GM08714 (cell line): ENCODE measurements at regions not wholly inside any gene's neighbourhood (a gene's known extent, or its start where the extent isn't known, plus 50 kb on each side); places are given as distances from the start of the nearest gene placed in this dataset.
"Not testable (repeated sequence)": the region's sequence is repeated elsewhere in the genome, so short reads cannot be mapped to it uniquely, and the experiment has no call there.

Source experiments
- H3K4me3 ChIP-seq: fragments of 200-500 bp; sonication (Bioruptor generic); 2 replicates; pipeline ENCODE4 v1.5.1; 2014; ENCODE audit warnings: mild to moderate bottlenecking, low read length, inconsistent platforms
- ZNF274 ChIP-seq: IDR thresholded peaks from 2 replicates; pipeline ENCODE4 v1.6.1; 2012; ENCODE audit warnings: mild to moderate bottlenecking, low read depth, low read length

- H3K4me3 ChIP-seq, result no peak overlapping the region
- no peak for TF ChIP-seq ZNF274
Measured at GRCh38 chr3:153843994-153844393, 277.2 kb upstream of the ARHGEF26 start.

GRCh38 chr3:153845311-153845710, 275.9 kb upstream of the ARHGEF26 start:
- no peak for TF ChIP-seq ZNF274
- H3K4me3 ChIP-seq, result no peak overlapping the region

GRCh38 chr3:153848702-153849101, 272.5 kb upstream of the ARHGEF26 start:
- no peak overlapping the region for H3K4me3 ChIP-seq
- TF ChIP-seq ZNF274, result no peak

GRCh38 chr3:153852355-153852754, 268.8 kb upstream of the ARHGEF26 start:
- TF ChIP-seq ZNF274, result no peak
- no peak overlapping the region for H3K4me3 ChIP-seq

GRCh38 chr3:153853163-153853562, 268.0 kb upstream of the ARHGEF26 start:
- no peak overlapping the region for H3K4me3 ChIP-seq
- no peak for TF ChIP-seq ZNF274

- TF ChIP-seq ZNF274, result no peak
Measured at GRCh38 chr3:153855772-153856171, 265.4 kb upstream of the ARHGEF26 start.

GRCh38 chr3:153856932-153857331, 264.3 kb upstream of the ARHGEF26 start:
- H3K4me3 ChIP-seq, result no peak overlapping the region
- TF ChIP-seq ZNF274, result no peak

More at GRCh38 chr3:153855772-153856171, 265.4 kb upstream of the ARHGEF26 start:
- H3K4me3 ChIP-seq, result no peak overlapping the region

GRCh38 chr3:153864793-153865192, 256.4 kb upstream of the ARHGEF26 start:
- TF ChIP-seq ZNF274, result no peak
- no peak overlapping the region for H3K4me3 ChIP-seq

- no peak for TF ChIP-seq ZNF274
- no peak overlapping the region for H3K4me3 ChIP-seq
Measured at GRCh38 chr3:153866901-153867300, 254.3 kb upstream of the ARHGEF26 start.

GRCh38 chr3:153874348-153874747, 246.8 kb upstream of the ARHGEF26 start:
- H3K4me3 ChIP-seq, result not testable (repeated sequence)

- TF ChIP-seq ZNF274, result no peak
- H3K4me3 ChIP-seq, result no peak overlapping the region
Measured at GRCh38 chr3:153880493-153880892, 240.7 kb upstream of the ARHGEF26 start.

- H3K4me3 ChIP-seq, result no peak overlapping the region
Measured at GRCh38 chr3:153881201-153881600, 240.0 kb upstream of the ARHGEF26 start.

GRCh38 chr3:153885359-153885758, 235.8 kb upstream of the ARHGEF26 start:
- H3K4me3 ChIP-seq, result no peak overlapping the region
- TF ChIP-seq ZNF274, result no peak

More at GRCh38 chr3:153881201-153881600, 240.0 kb upstream of the ARHGEF26 start:
- TF ChIP-seq ZNF274, result no peak

- no peak overlapping the region for H3K4me3 ChIP-seq
- TF ChIP-seq ZNF274, result no peak
Measured at GRCh38 chr3:153889905-153890334, 231.3 kb upstream of the ARHGEF26 start.

- H3K4me3 ChIP-seq, result no peak overlapping the region
- TF ChIP-seq ZNF274, result no peak
Measured at GRCh38 chr3:153892126-153892525, 229.1 kb upstream of the ARHGEF26 start.

GRCh38 chr3:153894857-153895256, 226.3 kb upstream of the ARHGEF26 start:
- no peak overlapping the region for H3K4me3 ChIP-seq
- TF ChIP-seq ZNF274, result no peak

GRCh38 chr3:153896197-153896596, 225.0 kb upstream of the ARHGEF26 start:
- no peak overlapping the region for H3K4me3 ChIP-seq
- TF ChIP-seq ZNF274, result no peak
